HepG2 (cell line): ENCODE measurements at regions not wholly inside any gene's neighbourhood (a gene's known extent, or its start where the extent isn't known, plus 50 kb on each side); places are given as distances from the start of the nearest gene placed in this dataset.

Experiments used
- ATAC-seq: fragments of 200-7000 bp; cut with Tn5 transposase; 3 replicates; pipeline ENCODE4 v1.9.1; 2020; ENCODE audit warnings: mild to moderate bottlenecking, moderate library complexity
- BruUV-seq: library from RNA; stranded (reverse); fragments of 400-500 nt; replicated peaks from 2 replicates; lab custom pipeline; 2021; lab: Mats Ljungman, UMichigan
- CTCF ChIA-PET: fragments of 300-600 bp; formaldehyde crosslinking; extraction: SDS; loops from one replicate; lab custom pipeline; 2021; ENCODE audit warnings: low total read pairs, inconsistent platforms, low intra/inter-chr PET ratio; lab: Yijun Ruan, JAX
- POLR2A ChIA-PET: fragments of 350-600 bp; sonication (Branson Sonifier 250); formaldehyde crosslinking; loops from one replicate; lab custom pipeline; 2020; ENCODE audit warnings: antibody characterized with exemption, inconsistent platforms; lab: Yijun Ruan, JAX
- DNase-seq: peaks from one replicate; pipeline ENCODE4 v3.0.0-alpha.2; 2015; ENCODE audit warnings: low spot score
- FAIRE-seq: peaks from 3 replicates; lab custom pipeline; 2011; peaks lifted over from hg19 to GRCh38; lab: Jason Lieb, UNC
- H2AFZ ChIP-seq: one replicate; pipeline ENCODE4 v1.6.1; 2011; ENCODE audit warnings: low read length, inconsistent platforms
- H3K27ac ChIP-seq: fragments of 300-600 bp; 3 replicates; pipeline ENCODE4 v1.8.0; 2011; ENCODE audit warnings: mixed run types, mild to moderate bottlenecking, mixed read lengths, low read length, inconsistent platforms; ENCODE audit not compliant: insufficient read depth; ENCODE audit errors: extremely low read length
- H3K27me3 ChIP-seq, 2 experiments: fragments of 200-600 bp in 1 of 2; 2 replicates in 1 of 2; 3 replicates in 1 of 2; pipeline versions ENCODE4 v1.6.0 to v1.8.0; 2011; ENCODE audit warnings: low read length in 2 of 2, mild to moderate bottlenecking in 2 of 2, moderate library complexity in 2 of 2, inconsistent platforms in 1 of 2; ENCODE audit not compliant: insufficient read depth in 2 of 2, control insufficient read depth in 1 of 2
- H3K36me3 ChIP-seq, 2 experiments: fragments of 200-600 bp in 1 of 2; replicated peaks in 1 of 2; 2 replicates in 1 of 2; 3 replicates in 1 of 2; pipeline versions ENCODE4 v1.5.1 to v1.8.0; 2011; ENCODE audit warnings: low read length in 2 of 2, inconsistent platforms in 1 of 2; ENCODE audit not compliant: insufficient read depth in 2 of 2, control insufficient read depth in 1 of 2
- H3K4me1 ChIP-seq: 2 replicates; pipeline ENCODE4 v1.5.1; 2012; ENCODE audit warnings: low read length, inconsistent platforms; ENCODE audit not compliant: insufficient read depth
- H3K4me2 ChIP-seq: 2 replicates; pipeline ENCODE4 v1.6.0; 2011; ENCODE audit warnings: low read depth, low read length, inconsistent platforms
- H3K4me3 ChIP-seq, 3 experiments: fragments of 200-600 bp in 1 of 3; sonication (generic), shearing (Covaris generic) in 1 of 3; replicated peaks in 1 of 3; 2 replicates each; pipeline ENCODE4 v1.5.1; 2011 to 2016; ENCODE audit warnings: low read length in 3 of 3, inconsistent platforms in 2 of 3, low read depth in 2 of 3, mild to moderate bottlenecking in 2 of 3, control low read depth in 1 of 3, mixed read lengths in 1 of 3; ENCODE audit not compliant: insufficient read depth in 1 of 3
- H3K79me2 ChIP-seq: one replicate; pipeline ENCODE4 v1.6.1; 2011; ENCODE audit warnings: low read length, inconsistent platforms; ENCODE audit not compliant: insufficient read depth
- H3K9ac ChIP-seq: 2 replicates; pipeline ENCODE4 v1.6.0; 2011; ENCODE audit warnings: mild to moderate bottlenecking, low read depth, low read length, inconsistent platforms; ENCODE audit not compliant: insufficient read depth
- H3K9me3 ChIP-seq: 2 replicates; pipeline ENCODE4 v1.5.1; 2012; ENCODE audit warnings: mild to moderate bottlenecking, low read length
- H4K20me1 ChIP-seq: 2 replicates; pipeline ENCODE4 v1.6.0; 2011; ENCODE audit warnings: inconsistent platforms, mild to moderate bottlenecking, low read length, moderate library complexity; ENCODE audit not compliant: insufficient read depth
- ADNP ChIP-seq: sonication (generic); formaldehyde crosslinking; IDR thresholded peaks from 2 replicates; pipeline ENCODE4 v1.4.0; 2020; ENCODE audit warnings: missing genetic modification reagents
- HOXA3 ChIP-seq: sonication (generic); formaldehyde crosslinking; IDR thresholded peaks from 2 replicates; pipeline ENCODE4 v1.5.0; 2020; ENCODE audit warnings: missing genetic modification reagents
- KLF12 ChIP-seq: sonication (generic); formaldehyde crosslinking; IDR thresholded peaks from 2 replicates; pipeline ENCODE4 v1.4.0; 2020; ENCODE audit warnings: missing genetic modification reagents, borderline replicate concordance
- MAF1 ChIP-seq: sonication (generic); formaldehyde crosslinking; IDR thresholded peaks from 2 replicates; pipeline ENCODE4 v1.5.0; 2020; ENCODE audit warnings: missing genetic modification reagents, borderline replicate concordance
- NCOA1 ChIP-seq: sonication (generic); formaldehyde crosslinking; IDR thresholded peaks from 2 replicates; pipeline ENCODE4 v1.9.0; 2021; ENCODE audit warnings: missing genetic modification reagents
- PHB2 ChIP-seq: fragments of 450-650 bp; IDR thresholded peaks from 2 replicates; pipeline ENCODE4 v1.6.1; 2018; ENCODE audit not compliant: partially characterized antibody
- POGK ChIP-seq: sonication (generic); formaldehyde crosslinking; conservative IDR thresholded peaks from 2 replicates; pipeline ENCODE4 v1.8.0; 2022; ENCODE audit warnings: mild to moderate bottlenecking, moderate library complexity, missing genetic modification reagents
- TAF15 ChIP-seq: fragments of 200-400 bp; formaldehyde crosslinking; IDR thresholded peaks from one replicate; pipeline ENCODE4 v1.6.1; 2018; ENCODE audit warnings: mild to moderate bottlenecking, low read depth, low read length; ENCODE audit not compliant: poor library complexity, severe bottlenecking
- YEATS4 ChIP-seq: sonication (generic); formaldehyde crosslinking; IDR thresholded peaks from 2 replicates; pipeline ENCODE4 v1.4.0; 2020; ENCODE audit warnings: missing genetic modification reagents, borderline replicate concordance
- ZNF83 ChIP-seq: sonication (generic); formaldehyde crosslinking; IDR thresholded peaks from 2 replicates; pipeline ENCODE4 v1.4.0; 2020; ENCODE audit warnings: missing genetic modification reagents, mild to moderate bottlenecking, borderline replicate concordance
- WGBS: methylation state at CpG from one replicate; pipeline ENCODE4 v1.1.6; 2017; ENCODE audit warnings: low lambda C conversion rate; 5-methylcytosine and 5-hydroxymethylcytosine counted together
- in situ Hi-C: cut with HindIII; loops from 2 replicates; pipeline ENCODE4 v1.10.0; 2017; ENCODE audit warnings: low pct_unique_long_range_greater_than_20kb; ENCODE audit not compliant: extremely low pct_ligation_motif_present
- intact Hi-C: fragments of 100-400 bp; cut with micrococcal nuclease; formaldehyde crosslinking; loops from one replicate; pipeline ENCODE4 v1.10.0; 2022; ENCODE audit not compliant: unreplicated experiment
- TF ChIP-seq, protein P1 (sequence below): sonication (generic); formaldehyde crosslinking; IDR thresholded peaks from 2 replicates; pipeline ENCODE4 v1.4.0; 2020; ENCODE audit warnings: missing genetic modification reagents, borderline replicate concordance
- TF ChIP-seq, protein P2 (sequence below): sonication (generic); formaldehyde crosslinking; IDR thresholded peaks from 2 replicates; pipeline ENCODE4 v1.5.1; 2020; ENCODE audit warnings: mild to moderate bottlenecking, missing genetic modification reagents, moderate library complexity
- TF ChIP-seq, protein P3 (sequence below): sonication (generic); formaldehyde crosslinking; conservative IDR thresholded peaks from 2 replicates; pipeline ENCODE4 v1.5.0; 2020; ENCODE audit warnings: missing genetic modification reagents

DNA sequence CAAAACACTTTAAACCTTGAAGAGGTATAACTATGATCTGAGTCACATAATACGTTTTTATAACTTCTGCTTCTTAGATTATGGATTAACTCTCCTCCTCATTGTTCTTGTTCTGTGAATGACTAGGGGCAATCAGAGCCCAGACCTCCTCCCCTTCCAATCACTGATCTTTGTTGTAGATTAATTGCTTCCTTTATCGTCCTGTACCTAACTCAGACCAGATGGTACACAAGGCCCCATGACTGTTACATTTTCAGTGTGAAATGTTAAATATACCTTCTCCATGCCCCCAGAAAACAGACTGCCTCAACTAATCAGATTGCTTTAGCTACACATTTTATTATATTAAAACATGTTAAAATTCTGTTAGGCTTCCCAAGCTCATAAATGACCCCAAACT, 211.7 kb downstream of the RNF152 start:
- no peaks in the 10 kb centered on the region for H3K4me1 ChIP-seq
- ChIA-PET CTCF (no interaction called here), POLR2A (no interaction called here)
- H3K36me3 ChIP-seq = no peaks in the 10 kb centered on the region
- H3K27ac ChIP-seq = no peak overlapping the region
- no peaks in the 10 kb centered on the region for H3K27me3 ChIP-seq
- no TSS peak for BruUV-seq
- H4K20me1 ChIP-seq = no peaks in the 10 kb centered on the region
- intact Hi-C loops = no loop called here
- H3K9ac ChIP-seq = no peak overlapping the region
- H3K9me3 ChIP-seq = peaks cover 19% of the 10 kb centered on the region
- 0% methylated on average over 2 of the region's 2 CpGs for WGBS
- FAIRE-seq = no peak
- H3K4me3 ChIP-seq = no peak overlapping the region
- H3K79me2 ChIP-seq = no peaks in the 10 kb centered on the region
- DNase-seq = no peak
- no peak overlapping the region for H3K4me2 ChIP-seq
- no peak overlapping the region for H2AFZ ChIP-seq
- in situ Hi-C loops = no loop called here
- no peak for ATAC-seq
- TF ChIP-seq, protein P1, sequence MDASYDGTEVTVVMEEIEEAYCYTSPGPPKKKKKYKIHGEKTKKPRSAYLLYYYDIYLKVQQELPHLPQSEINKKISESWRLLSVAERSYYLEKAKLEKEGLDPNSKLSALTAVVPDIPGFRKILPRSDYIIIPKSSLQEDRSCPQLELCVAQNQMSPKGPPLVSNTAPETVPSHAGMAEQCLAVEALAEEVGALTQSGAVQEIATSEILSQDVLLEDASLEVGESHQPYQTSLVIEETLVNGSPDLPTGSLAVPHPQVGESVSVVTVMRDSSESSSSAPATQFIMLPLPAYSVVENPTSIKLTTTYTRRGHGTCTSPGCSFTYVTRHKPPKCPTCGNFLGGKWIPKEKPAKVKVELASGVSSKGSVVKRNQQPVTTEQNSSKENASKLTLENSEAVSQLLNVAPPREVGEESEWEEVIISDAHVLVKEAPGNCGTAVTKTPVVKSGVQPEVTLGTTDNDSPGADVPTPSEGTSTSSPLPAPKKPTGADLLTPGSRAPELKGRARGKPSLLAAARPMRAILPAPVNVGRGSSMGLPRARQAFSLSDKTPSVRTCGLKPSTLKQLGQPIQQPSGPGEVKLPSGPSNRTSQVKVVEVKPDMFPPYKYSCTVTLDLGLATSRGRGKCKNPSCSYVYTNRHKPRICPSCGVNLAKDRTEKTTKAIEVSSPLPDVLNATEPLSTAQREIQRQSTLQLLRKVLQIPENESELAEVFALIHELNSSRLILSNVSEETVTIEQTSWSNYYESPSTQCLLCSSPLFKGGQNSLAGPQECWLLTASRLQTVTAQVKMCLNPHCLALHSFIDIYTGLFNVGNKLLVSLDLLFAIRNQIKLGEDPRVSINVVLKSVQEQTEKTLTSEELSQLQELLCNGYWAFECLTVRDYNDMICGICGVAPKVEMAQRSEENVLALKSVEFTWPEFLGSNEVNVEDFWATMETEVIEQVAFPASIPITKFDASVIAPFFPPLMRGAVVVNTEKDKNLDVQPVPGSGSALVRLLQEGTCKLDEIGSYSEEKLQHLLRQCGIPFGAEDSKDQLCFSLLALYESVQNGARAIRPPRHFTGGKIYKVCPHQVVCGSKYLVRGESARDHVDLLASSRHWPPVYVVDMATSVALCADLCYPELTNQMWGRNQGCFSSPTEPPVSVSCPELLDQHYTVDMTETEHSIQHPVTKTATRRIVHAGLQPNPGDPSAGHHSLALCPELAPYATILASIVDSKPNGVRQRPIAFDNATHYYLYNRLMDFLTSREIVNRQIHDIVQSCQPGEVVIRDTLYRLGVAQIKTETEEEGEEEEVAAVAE (CRISPR knock-in tag) = no peak
- no peak for TF ChIP-seq HOXA3 (CRISPR knock-in tag)
- TF ChIP-seq YEATS4 (CRISPR knock-in tag) = no peak
- no peak for TF ChIP-seq ZNF83 (CRISPR knock-in tag)
- no peak for TF ChIP-seq NCOA1 (CRISPR knock-in tag)
- TF ChIP-seq ADNP (CRISPR knock-in tag) = no peak
- TF ChIP-seq TAF15 = no peak
- TF ChIP-seq MAF1 (CRISPR knock-in tag) = no peak
- TF ChIP-seq KLF12 (CRISPR knock-in tag) = no peak
- no peak for TF ChIP-seq PHB2
- TF ChIP-seq, protein P2, sequence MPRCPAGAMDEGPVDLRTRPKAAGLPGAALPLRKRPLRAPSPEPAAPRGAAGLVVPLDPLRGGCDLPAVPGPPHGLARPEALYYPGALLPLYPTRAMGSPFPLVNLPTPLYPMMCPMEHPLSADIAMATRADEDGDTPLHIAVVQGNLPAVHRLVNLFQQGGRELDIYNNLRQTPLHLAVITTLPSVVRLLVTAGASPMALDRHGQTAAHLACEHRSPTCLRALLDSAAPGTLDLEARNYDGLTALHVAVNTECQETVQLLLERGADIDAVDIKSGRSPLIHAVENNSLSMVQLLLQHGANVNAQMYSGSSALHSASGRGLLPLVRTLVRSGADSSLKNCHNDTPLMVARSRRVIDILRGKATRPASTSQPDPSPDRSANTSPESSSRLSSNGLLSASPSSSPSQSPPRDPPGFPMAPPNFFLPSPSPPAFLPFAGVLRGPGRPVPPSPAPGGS = no peak
- no peak for TF ChIP-seq POGK (CRISPR knock-in tag)
- TF ChIP-seq, protein P3, sequence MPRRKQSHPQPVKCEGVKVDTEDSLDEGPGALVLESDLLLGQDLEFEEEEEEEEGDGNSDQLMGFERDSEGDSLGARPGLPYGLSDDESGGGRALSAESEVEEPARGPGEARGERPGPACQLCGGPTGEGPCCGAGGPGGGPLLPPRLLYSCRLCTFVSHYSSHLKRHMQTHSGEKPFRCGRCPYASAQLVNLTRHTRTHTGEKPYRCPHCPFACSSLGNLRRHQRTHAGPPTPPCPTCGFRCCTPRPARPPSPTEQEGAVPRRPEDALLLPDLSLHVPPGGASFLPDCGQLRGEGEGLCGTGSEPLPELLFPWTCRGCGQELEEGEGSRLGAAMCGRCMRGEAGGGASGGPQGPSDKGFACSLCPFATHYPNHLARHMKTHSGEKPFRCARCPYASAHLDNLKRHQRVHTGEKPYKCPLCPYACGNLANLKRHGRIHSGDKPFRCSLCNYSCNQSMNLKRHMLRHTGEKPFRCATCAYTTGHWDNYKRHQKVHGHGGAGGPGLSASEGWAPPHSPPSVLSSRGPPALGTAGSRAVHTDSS (CRISPR knock-in tag) = no peak
